ENCODE measurements at regions not wholly inside any gene's neighbourhood (a gene's known extent, or its start where the extent isn't known, plus 50 kb on each side); places are given as distances from the start of the nearest gene placed in this dataset.

GRCh38 chr4:71860643-71861042 lies 76.8 kb upstream of the GC start:
- TF ChIP-seq CTCF (conservative IDR thresholded peaks at IDR 0.05; ENCODE audit: low read length) (no peak), EZH2phosphoT487 (IDR thresholded peaks at IDR 0.05; ENCODE audit: borderline replicate concordance, low read depth, low read length) (no peak)

All from OCI-LY7 (cell line).